Endometrium (tissue), 2 donors: ENCODE measurements at regions not wholly inside any gene's neighbourhood (a gene's known extent, or its start where the extent isn't known, plus 50 kb on each side); places are given as distances from the start of the nearest gene placed in this dataset.

Experiments used
- FAIRE-seq: peaks from 2 replicates; lab custom pipeline; 2012; peaks lifted over from hg19 to GRCh38; lab: Jason Lieb, UNC
- donor health status: control.
- donor health status: control.

GRCh38 chr12:94749890-94750289 lies 99.5 kb upstream of the TMCC3 start:
- FAIRE-seq = no peak

DNA sequence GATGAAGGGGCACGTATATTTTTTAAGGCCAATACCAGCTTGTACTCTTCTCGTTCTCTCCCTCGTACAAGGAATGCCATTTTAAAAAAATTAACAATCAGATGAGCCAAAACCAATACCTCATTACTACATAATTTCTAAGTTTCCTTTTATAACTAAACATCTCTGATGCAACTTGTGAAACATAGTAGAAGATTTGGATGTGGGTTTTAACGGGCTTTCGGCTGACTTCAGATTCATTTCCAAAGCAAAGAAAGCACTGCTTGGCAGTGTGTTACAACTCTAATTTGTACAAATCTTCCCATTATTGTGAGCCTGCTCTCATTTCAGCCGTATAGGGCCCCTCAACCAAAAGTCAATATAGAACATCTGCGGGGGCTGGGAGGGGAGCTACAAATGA lies 99.1 kb upstream of the TMCC3 start:
- no peak for FAIRE-seq

- no peak for FAIRE-seq
Observed at GRCh38 chr12:94748726-94749421, 98.5 kb upstream of the TMCC3 start.

DNA sequence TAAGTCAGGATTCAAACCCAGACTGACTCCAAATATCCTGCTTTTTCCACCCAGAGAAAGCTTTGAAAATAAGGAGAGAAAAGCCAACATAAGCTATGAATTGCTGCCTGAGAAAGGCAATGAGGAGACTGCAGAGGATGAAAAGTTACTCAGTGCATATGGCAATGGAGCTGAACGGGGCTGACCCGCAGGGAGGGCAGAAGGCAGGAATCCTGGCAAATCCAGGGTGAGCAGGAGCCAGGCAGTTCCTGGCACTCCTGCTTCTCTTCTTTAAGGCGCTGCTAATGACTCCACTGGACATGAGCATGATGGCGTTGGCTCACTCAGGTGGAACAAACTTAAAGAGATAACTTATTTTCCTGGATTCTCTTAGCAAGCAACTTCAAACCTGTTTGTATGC lies 95.2 kb upstream of the TMCC3 start:
- FAIRE-seq = no peak

DNA sequence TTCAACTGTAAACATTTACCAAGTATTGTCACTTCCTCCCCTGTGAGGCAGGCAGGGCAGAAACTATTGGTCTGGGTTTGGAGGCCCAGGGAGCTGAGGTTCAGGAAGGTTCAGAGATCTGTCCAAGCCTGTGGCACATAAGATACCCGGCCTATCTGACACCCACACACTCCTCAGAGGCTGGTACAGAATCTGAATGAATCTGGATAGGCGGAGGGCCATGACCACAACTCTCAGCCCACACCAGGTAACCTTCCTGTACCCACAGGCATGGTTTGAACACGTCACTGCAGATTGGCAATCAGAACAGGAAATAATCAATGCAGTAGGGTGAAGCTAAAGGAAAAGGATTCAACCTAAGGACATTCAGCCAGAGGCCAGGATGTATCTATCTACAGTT lies 92.8 kb upstream of the TMCC3 start:
- no peak for FAIRE-seq

DNA sequence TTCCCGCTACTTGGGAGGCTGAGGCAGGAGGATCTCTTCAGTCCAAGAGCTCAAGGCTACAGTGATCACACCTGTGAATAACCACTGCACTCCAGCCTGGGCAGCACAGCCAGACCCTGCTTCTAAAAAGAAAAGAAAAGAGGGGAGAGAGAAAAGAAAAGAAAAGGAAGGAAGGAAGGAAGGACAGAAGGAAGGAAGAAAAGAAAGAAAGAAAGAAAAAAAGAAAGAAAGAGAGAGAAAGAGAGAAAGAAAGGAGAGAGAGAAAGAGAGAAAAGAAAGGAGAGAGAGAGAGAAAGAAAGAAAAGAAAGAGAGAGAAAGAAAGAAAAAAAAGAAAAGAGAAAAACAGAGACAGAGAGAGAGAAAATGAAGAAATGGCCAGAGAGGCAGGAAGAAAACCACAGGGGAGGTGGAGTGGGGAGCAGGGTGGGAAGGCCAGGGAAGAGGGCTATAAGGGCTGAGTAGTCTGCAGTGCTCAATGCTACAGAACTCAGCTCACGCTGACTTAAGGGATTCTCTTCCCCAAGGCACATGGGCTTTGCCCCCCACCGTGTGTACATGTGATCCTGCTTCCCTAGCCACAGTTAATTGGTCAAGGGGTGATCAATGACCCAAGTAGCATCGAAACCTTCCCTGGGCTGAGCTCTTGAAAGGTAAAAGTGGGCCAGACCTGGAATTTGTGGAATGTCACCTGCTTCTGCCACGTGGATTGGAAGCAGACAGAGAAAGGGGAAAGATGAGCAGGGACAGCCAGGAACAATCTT lies 90.4 kb upstream of the TMCC3 start:
- no peak for FAIRE-seq

DNA sequence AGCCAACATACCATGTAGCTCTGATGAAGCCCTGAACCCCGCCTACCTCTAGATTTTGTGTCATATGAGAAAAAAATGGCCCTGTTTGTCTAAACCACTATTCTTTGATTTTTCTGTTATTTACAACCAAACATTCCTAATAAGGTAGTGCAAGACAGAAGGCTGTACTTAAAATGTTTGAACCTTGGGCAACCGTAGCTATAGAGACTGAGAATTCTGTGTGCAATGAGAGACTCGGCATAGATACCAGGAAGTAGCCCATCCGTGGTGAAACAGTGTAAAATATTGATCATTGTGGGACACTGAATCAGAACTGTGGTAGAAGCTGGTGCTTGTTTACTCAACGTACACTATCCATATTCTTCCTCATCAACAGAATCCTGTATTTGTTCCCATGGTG lies 86.5 kb upstream of the TMCC3 start:
- no peak for FAIRE-seq

DNA sequence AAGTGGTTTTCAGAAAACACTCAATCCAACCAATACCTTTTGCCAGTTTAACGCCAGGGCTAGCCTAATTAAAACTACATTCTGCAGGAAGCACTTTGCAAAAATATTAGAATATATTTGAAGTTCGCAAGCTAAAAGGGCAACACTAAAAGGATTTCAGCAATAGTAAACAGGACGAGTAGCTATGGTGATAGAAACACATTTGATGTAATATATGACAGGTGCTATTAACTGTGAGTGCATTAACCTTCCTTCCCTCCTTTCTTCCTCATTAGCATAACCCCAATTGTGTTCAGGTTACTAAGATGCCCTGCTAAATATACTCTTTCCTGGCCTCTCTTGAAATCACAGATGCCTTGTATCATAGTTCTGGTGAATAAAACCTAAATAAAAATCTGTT lies 85.6 kb upstream of the TMCC3 start:
- no peak for FAIRE-seq

- FAIRE-seq = no peak
Observed at GRCh38 chr12:94733727-94734126, 83.4 kb upstream of the TMCC3 start.

DNA sequence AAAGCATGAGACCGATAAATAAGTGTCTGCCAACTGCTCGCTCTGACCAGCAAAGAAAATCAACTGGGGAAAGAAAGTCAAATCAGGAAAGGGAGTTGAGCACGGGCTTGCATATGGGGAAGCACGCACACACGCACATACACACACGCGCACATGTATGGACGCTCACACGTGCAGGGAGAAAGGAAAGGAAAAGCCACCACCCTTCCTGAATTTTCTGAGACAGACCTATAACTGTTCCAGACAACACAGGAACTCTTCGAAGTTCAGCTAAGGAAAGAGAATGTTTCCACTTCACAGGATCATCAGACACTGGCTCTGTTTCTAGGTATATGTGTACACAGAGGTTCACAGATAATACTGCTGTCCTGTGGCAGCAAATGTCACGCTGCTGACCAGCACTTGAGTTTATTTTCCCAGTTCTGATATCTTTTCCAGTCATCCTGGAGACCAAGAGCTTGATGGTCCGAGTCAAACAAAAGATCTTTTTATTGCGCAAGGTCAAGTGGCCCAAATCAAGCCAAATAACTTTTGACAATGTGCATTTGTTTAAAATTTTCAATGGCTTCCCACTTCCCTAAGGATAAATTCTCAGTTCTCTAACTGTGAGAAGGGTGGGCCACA lies 82.1 kb upstream of the TMCC3 start:
- FAIRE-seq = no peak

GRCh38 chr12:94731733-94732360 lies 81.5 kb upstream of the TMCC3 start:
- no peak for FAIRE-seq

- no peak for FAIRE-seq
Observed at GRCh38 chr12:94730847-94731246, 80.5 kb upstream of the TMCC3 start.

DNA sequence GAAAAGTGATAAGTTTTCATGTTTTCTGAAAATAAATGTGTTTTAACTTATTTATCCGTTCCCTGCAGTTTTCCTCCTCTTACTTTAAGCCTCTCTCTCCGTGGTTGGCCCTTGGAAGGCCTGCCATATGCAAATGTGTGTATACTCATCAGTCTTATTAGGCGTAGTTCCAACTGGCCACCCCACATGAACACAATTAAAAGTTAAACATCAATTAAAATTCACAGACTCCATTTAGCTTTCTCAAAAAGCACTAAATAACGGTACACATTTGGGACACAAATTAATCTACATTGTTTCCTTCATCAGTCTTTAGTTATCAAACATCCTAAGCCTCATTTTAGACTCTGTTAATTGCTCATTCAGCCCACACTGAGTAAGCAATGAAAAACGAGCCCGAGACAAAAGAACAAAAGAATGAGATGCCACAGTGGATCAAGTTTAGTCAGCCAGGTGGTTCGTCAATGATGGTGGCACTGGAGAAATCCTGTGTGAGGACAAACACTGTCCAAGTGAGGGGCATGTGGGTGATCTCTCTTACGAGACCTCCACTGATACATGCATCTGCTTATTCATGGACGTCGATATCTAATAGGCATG lies 76.0 kb upstream of the TMCC3 start:
- FAIRE-seq = no peak

GRCh38 chr12:94725375-94726168 lies 75.2 kb upstream of the TMCC3 start:
- no peak for FAIRE-seq

DNA sequence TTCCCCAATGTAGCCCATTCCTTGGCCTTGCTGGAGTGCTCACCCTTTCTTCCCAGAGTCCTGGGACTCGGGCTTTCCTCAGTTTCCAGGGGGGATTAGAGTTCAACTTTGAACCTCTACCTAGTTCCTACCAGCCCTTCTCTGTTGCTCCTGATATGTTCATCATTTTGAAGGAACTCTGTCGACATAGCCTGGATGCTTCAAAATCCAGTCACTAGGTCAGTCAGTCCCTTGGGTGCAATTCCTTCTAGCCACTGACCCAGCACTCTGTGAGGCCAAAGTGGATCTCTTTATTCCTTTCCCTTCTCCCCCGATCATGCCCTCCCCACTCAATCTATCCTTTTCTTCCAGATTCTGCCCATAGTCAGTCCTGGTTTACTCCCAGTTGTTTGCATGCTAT lies 72.3 kb upstream of the TMCC3 start:
- no peak for FAIRE-seq

DNA sequence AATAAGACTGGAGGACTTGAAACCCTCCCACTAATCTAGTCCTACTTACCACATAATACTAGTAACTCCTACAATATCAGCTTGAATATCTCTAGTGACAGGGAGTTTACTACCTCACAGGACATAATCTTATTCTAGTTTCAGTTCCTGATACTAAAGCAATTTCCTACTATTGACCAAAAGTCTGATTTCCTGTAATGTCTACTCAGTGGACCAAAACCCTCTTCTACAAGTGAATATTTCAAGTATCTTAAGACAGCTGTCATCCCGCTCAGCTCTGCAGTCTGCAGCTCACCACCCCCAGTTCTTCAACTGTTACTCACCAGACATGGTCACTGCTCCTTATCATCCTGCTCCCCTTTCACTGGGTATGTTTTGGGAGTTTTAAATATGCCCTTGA lies 70.8 kb upstream of the TMCC3 start:
- FAIRE-seq = no peak

- FAIRE-seq = no peak
Observed at GRCh38 chr12:94718114-94718513, 67.8 kb upstream of the TMCC3 start.

GRCh38 chr12:94717656-94718055 lies 67.3 kb upstream of the TMCC3 start:
- peak; percentile 50 for FAIRE-seq

DNA sequence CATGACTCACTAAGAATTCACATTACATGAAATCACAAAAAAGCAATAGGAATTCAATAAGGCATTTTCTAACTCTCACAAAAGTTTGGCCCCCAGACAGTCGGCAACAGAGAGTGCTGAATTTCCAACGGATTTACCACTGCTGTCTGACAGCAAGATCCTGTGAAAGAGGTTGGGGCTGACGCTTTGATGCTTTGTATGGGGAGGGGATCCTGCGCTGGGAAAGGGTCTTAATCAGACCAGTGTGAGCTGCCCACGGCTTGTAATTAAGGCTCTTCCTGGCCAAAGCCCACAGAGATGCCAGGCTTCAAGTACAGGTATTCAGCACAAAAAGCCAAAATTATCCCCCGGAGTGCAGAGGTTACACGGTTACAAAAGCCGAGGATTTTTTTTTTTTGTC lies 66.8 kb upstream of the TMCC3 start:
- FAIRE-seq = no peak

- FAIRE-seq = no peak
Observed at GRCh38 chr12:94716339-94716738, 66.0 kb upstream of the TMCC3 start.

- no peak for FAIRE-seq
Observed at GRCh38 chr12:94714378-94715114, 64.2 kb upstream of the TMCC3 start.
